ENCODE measurements at regions not wholly inside any gene's neighbourhood (a gene's known extent, or its start where the extent isn't known, plus 50 kb on each side); places are given as distances from the start of the nearest gene placed in this dataset.

DNA sequence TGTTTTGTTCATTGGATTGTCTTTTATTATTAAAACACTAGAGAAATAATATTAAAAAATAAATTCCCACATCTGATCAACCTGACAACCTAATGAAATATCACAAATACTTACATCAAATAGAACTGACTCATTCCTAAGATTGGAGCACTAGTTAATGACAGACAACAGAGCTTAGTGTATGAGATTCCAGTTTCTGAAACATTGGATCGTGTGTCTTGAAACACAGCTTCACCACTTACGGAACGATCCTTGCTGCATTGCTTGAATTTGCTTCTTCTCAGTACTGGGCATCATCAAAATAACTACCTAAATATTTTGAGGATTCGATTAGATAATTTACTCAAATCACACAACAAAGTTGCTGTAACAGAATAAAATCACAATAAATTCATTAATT lies 667.2 kb upstream of the CDH18 start:
- Histone ChIP-seq H3K27me3 (ENCODE audit: control insufficient read depth, insufficient read depth, low read length) (no peaks in the 10 kb centered on the region), H4K20me1 (ENCODE audit: control insufficient read depth, extremely low read depth, insufficient read depth, low read length) (no peaks in the 10 kb centered on the region), H3K4me3 (replicated peaks in 1 of 4; ENCODE audit: control extremely low read depth in 1 of 4, insufficient read depth in 1 of 4, low read depth in 3 of 4, low read length in 4 of 4) (no peak overlapping the region)

DNA sequence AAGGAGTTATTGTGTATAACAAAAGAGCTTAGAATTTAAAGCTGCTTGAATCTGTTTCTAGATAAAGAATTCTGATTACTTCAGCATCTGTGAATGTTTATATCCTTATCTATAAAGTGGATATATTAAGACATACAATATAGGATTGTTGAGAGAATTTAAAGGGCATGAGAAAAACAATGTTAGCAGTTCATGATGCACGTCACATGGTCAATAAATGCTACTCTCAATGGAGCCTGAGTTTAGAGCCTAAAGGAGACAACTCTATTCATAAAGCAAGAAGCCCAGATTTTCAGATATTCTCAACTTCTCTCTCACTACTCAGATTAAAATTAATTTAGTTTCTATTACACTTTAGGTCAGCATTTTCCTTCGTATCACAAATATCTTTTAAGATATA lies 666.7 kb upstream of the CDH18 start:
- Histone ChIP-seq H3K4me3 (replicated peaks in 1 of 4; ENCODE audit: control extremely low read depth in 1 of 4, insufficient read depth in 1 of 4, low read depth in 3 of 4, low read length in 4 of 4) (no peak overlapping the region), H3K27me3 (ENCODE audit: control insufficient read depth, insufficient read depth, low read length) (no peaks in the 10 kb centered on the region), H3K36me3 (ENCODE audit: control insufficient read depth, insufficient read depth, low read length) (no peaks in the 10 kb centered on the region), H3K4me2 (ENCODE audit: extremely low read depth, insufficient read depth, low read length) (no peak overlapping the region), H3K9me3 (ENCODE audit: control insufficient read depth, insufficient read depth, low read depth, low read length) (no peaks in the 10 kb centered on the region), H3K9ac (ENCODE audit: insufficient read depth, low read length) (no peak overlapping the region), H3K4me1 (ENCODE audit: control insufficient read depth, extremely low read depth, insufficient read depth, low read length) (no peaks in the 10 kb centered on the region), H3K79me2 (ENCODE audit: control insufficient read depth, insufficient read depth, low read length) (no peaks in the 10 kb centered on the region), H2AFZ (ENCODE audit: low read length) (no peak overlapping the region), H3K27ac (ENCODE audit: insufficient read depth, low read length) (no peak overlapping the region), H4K20me1 (ENCODE audit: control insufficient read depth, extremely low read depth, insufficient read depth, low read length) (no peaks in the 10 kb centered on the region)
- TF ChIP-seq, protein P1, sequence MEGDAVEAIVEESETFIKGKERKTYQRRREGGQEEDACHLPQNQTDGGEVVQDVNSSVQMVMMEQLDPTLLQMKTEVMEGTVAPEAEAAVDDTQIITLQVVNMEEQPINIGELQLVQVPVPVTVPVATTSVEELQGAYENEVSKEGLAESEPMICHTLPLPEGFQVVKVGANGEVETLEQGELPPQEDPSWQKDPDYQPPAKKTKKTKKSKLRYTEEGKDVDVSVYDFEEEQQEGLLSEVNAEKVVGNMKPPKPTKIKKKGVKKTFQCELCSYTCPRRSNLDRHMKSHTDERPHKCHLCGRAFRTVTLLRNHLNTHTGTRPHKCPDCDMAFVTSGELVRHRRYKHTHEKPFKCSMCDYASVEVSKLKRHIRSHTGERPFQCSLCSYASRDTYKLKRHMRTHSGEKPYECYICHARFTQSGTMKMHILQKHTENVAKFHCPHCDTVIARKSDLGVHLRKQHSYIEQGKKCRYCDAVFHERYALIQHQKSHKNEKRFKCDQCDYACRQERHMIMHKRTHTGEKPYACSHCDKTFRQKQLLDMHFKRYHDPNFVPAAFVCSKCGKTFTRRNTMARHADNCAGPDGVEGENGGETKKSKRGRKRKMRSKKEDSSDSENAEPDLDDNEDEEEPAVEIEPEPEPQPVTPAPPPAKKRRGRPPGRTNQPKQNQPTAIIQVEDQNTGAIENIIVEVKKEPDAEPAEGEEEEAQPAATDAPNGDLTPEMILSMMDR (conservative IDR thresholded peaks at IDR 0.05 in 1 of 2, IDR thresholded peaks at IDR 0.05 in 1 of 2; ENCODE audit: low read depth in 1 of 2, low read length in 2 of 2): no peak
- no peak for TF ChIP-seq EZH2 (IDR thresholded peaks at IDR 0.05; ENCODE audit: low read length, missing control alignments)
- DNase-seq (ENCODE audit: low read depth in 2 of 2): no peak

More for the DNA sequence above, 667.2 kb upstream of the CDH18 start:
- Histone ChIP-seq H3K9me3 (ENCODE audit: control insufficient read depth, insufficient read depth, low read depth, low read length) (no peaks in the 10 kb centered on the region), H3K4me2 (ENCODE audit: extremely low read depth, insufficient read depth, low read length) (no peak overlapping the region), H3K36me3 (ENCODE audit: control insufficient read depth, insufficient read depth, low read length) (no peaks in the 10 kb centered on the region), H3K79me2 (ENCODE audit: control insufficient read depth, insufficient read depth, low read length) (no peaks in the 10 kb centered on the region), H3K27ac (ENCODE audit: insufficient read depth, low read length) (no peak overlapping the region), H3K9ac (ENCODE audit: insufficient read depth, low read length) (no peak overlapping the region), H3K4me1 (ENCODE audit: control insufficient read depth, extremely low read depth, insufficient read depth, low read length) (no peaks in the 10 kb centered on the region), H2AFZ (ENCODE audit: low read length) (no peak overlapping the region)
- DNase-seq (ENCODE audit: low read depth in 2 of 2): no peak
- TF ChIP-seq, protein P1 (conservative IDR thresholded peaks at IDR 0.05 in 1 of 2, IDR thresholded peaks at IDR 0.05 in 1 of 2; ENCODE audit: low read depth in 1 of 2, low read length in 2 of 2): no peak
- TF ChIP-seq EZH2 (IDR thresholded peaks at IDR 0.05; ENCODE audit: low read length, missing control alignments): no peak

DNA sequence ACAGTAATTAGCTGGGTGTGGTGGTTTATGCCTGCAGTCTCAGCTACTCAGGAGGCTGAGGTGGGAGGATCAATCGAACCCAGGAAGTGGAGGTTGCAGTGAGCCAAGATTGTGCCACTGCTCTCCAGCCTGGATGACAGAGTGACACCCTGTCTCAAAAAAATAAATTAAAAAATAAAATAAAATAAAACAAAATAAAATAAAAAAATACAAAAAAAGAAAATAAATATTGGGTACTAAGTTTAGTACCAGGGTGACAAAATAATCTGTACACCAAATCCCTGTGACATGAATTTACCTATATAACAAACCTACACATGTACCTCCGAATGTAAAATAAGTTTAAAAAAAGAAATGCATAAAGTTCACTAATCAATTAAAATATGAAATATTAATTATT lies 666.0 kb upstream of the CDH18 start:
- H3K9ac ChIP-seq (ENCODE audit: insufficient read depth, low read length): no peak overlapping the region
- no peak overlapping the region for H3K27ac ChIP-seq (ENCODE audit: insufficient read depth, low read length)
- no peaks in the 10 kb centered on the region for H3K4me1 ChIP-seq (ENCODE audit: control insufficient read depth, extremely low read depth, insufficient read depth, low read length)
- no peaks in the 10 kb centered on the region for H3K36me3 ChIP-seq (ENCODE audit: control insufficient read depth, insufficient read depth, low read length)
- H2AFZ ChIP-seq (ENCODE audit: low read length): no peak overlapping the region
- no peaks in the 10 kb centered on the region for H3K27me3 ChIP-seq (ENCODE audit: control insufficient read depth, insufficient read depth, low read length)
- H3K79me2 ChIP-seq (ENCODE audit: control insufficient read depth, insufficient read depth, low read length): no peaks in the 10 kb centered on the region
- H3K4me2 ChIP-seq (ENCODE audit: extremely low read depth, insufficient read depth, low read length): no peak overlapping the region
- no peaks in the 10 kb centered on the region for H3K9me3 ChIP-seq (ENCODE audit: control insufficient read depth, insufficient read depth, low read depth, low read length)
- DNase-seq (ENCODE audit: low read depth in 2 of 2): no peak
- TF ChIP-seq, protein P1 (conservative IDR thresholded peaks at IDR 0.05 in 1 of 2, IDR thresholded peaks at IDR 0.05 in 1 of 2; ENCODE audit: low read depth in 1 of 2, low read length in 2 of 2): no peak
- no peak overlapping the region for H3K4me3 ChIP-seq (replicated peaks in 1 of 4; ENCODE audit: control extremely low read depth in 1 of 4, insufficient read depth in 1 of 4, low read depth in 3 of 4, low read length in 4 of 4)
- H4K20me1 ChIP-seq (ENCODE audit: control insufficient read depth, extremely low read depth, insufficient read depth, low read length): no peaks in the 10 kb centered on the region

Measured in fibroblast of lung (primary cell).